Activated CD8-positive, alpha-beta memory T cell treated with anti-CD3 and anti-CD28 coated beads, Interleukin-2, amount 50 U/mL, for 4 hours (primary cell): ENCODE measurements at regions not wholly inside any gene's neighbourhood (a gene's known extent, or its start where the extent isn't known, plus 50 kb on each side); places are given as distances from the start of the nearest gene placed in this dataset.
"Not testable (repeated sequence)": the region's sequence is repeated elsewhere in the genome, so short reads cannot be mapped to it uniquely, and the experiment has no call there.

ENCODE experiments used
- DNase-seq: peaks from one replicate; pipeline ENCODE4 v3.0.0-alpha.2; 2020

DNA sequence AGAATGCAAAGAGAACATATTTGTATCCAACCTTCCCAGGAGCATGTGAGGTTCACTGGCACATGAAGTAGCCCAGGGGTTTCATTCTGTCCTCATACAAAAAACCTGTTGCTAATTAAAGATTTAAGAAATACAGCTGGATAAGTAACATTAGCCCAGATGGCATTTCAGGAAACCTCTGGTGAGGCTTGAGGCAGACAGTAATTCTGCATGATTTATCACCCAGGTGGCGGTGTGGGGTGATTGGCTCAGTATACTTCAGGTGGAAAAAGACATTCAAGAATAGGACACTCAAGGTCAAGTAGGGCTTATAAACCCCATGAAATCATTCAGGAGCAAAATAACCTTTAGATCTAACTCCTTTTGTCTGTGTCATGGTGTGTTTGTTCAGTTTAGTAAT is 237.4 kb downstream of the RNF144A start:
- DNase-seq = no peak

DNA sequence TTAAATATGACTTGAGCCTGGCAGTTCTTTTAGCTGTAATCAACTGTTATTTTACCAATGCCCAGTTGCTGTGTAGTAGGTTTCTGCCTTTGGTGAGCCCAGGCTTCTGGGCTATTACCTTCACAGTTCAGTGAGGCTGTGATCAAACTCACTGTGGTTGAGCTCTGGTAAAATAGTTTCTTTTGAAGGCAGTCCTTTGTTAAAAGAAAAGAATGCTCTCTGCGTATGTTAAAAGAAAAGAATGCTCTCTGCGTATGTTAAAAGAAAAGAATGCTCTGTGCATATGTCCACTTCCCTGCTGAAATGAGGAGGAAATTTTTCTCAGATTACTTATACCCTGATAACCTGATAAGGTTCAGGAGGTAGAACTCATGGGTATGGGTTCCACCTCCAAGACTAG is 244.3 kb downstream of the RNF144A start:
- no peak for DNase-seq

DNA sequence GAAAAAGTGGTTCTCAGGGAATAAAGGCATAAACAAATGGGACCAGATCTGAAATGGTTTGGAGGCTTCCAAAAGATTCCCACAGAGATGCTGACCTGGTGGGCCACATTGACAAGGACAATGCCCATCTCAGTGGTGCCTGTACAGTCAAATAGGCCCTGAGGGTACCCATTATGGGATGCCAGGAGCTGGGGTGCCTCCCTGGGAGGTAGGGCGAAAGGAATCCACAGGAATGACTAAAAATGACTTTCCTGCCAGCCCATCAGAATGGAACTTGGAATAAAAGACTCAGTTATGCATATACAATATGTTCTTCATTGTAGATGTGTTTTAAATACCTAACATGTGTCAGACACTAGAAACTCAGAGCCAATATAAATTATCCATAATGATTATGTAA is 248.5 kb downstream of the RNF144A start:
- DNase-seq = no peak

DNA sequence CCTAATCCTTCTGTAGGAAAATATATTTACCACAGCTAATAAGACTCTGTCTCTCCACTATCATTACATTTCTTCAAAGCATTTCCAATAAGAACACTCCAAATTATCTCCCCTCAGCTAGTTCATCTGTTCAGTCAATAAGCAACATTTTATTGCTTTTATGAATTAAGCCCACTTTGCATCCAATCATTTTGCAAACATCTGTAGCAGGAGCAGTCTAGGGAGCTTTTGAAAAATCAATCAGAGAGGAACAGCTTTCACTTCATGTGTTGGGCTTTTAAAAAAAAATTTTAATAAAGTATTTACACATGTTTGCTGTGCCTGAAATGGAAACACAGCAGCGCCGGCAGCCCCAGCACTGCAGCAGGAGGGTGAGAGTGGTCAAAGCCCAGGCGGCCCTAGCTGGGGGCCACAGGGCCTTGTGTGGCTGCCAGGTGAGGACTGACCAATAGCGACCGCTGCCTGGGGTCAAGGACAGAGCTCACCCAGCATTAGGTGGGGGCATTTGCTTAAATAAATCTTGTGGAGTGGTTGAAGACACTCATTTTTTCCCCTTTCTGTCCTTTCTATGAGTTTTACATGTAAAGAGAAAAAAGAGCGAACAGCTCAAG is 250.7 kb downstream of the RNF144A start:
- no peak for DNase-seq

DNA sequence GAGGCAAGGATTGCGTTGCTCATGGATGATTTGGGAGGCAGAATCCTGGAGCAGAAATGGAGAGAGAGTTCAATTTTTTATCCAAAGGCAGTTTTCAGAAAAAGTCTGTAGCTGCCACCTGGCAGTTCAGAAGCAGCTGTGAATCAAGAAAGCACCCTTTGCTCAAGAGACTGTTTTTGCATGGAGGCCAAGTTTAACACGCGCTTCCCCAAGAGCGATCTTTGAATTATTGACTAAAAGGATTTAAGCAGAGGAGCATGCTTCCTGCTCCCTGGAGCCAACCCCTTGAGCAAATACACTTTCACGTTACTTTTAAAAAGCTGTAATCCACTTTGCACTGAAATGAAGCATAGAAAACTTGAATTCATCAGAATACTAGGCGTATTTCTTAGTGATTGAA is 252.4 kb downstream of the RNF144A start:
- no peak for DNase-seq

DNA sequence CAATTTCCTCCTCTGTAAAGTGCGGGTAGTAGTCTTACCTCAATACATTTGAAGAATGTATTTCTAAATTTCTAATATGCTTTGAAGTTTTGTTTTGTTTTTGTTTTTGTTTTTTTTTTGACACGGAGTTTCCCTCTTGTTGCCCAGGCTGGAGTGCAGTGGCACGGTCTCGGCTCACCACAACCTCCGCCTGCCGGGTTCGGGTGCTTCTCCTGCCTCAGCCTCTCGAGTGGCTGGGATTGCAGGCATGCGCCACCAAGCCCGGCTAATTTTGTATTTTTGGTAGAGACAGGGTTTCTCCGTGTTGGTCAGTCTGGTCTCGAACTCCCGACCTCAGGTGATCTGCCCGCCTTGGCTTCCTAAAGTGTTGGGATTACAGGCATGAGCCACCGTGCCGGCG is 261.8 kb downstream of the RNF144A start:
- not testable (repeated sequence) for DNase-seq

GRCh38 chr2:7180638-7181370 is 263.6 kb downstream of the RNF144A start:
- no peak for DNase-seq

DNA sequence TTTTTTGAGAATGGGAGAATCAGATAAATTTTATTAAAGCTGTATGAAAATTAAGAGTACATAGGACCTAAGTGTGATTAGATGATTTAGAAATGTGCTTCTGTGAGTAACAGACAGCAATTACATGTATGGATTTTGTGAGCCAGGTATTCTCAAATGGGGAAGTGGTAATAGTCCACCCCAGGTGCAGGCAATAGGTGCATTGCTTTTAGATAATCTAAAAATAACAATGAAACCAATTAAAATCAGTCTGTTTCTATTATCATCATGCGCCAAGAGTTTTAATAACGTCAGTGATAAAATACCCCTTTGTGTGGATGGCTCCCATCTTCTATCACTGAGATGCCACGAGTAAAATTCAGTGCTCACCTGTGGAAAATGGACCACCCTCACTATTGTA is 265.3 kb downstream of the RNF144A start:
- DNase-seq = no peak

DNA sequence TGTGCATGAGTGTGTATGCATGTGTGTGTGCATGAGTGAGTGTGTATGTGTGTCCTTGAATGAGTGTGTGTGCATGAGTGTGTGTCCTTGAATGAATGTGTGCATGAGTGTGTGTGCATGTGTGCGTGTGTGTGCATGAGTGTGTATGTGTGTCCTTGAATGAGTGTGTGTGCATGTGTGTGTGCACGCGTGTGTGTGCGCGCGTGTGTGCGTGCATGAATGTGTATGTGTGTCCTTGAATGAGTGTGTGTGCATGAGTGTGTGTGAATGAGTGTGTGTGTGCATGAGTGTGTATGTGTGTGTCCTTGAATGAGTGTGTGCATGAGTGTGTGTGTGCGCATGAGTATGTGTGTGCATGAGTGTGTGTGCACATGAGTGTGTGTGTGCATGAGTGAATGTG is 271.9 kb downstream of the RNF144A start:
- DNase-seq = no peak

DNA sequence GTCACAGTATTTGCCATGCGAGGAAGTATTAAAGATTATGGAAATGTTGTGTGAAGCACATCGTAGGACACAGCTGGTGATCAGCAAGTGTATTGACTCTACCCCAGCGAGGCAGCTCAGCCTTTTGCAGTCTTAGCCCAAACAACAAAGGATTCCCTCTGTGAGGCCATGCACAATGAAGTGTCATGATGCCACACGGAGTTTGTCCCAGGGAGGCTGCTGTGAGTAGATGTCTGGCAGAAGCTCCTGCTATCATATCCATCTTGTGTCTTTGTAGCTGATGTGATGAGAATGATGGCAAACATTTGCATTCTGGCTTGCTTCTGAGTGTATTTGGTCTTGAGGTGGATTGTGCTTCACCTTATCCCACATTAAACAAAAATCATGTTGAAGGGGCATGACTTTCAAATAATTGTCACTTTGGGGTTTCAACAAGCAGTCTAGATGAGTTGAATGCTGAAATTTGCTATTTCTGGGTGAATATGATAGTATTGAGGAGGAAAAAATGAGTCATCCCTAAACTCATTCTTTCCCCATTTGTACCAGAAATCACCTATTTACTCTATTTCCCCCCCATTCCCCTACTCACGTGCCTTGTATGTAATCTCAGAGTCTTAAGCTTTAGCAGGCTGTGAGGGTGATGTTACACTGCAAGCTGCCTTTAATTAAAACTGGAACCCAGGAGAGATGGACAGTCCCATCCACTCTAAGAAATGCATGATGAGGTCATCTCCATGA is 273.5 kb downstream of the RNF144A start:
- DNase-seq = no peak

DNA sequence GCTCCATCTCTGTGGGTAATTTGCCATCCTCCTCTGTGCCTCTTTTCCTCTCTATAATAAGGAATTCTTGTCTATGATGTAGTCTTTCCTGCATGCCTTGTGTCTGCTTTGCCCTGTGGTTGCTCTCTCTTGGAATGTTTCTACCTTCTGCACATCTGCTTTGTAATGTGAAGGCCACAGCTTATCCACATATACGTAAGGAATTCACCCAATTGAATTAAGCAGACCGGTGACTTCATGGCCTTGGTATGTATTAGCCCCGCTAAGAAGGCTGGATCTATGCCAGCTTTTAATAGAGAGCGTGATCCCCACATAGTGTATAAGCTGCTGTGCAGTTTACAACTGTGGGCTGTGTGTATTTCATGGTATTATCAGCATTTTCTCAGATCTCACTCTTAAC is 274.7 kb downstream of the RNF144A start:
- DNase-seq = no peak

DNA sequence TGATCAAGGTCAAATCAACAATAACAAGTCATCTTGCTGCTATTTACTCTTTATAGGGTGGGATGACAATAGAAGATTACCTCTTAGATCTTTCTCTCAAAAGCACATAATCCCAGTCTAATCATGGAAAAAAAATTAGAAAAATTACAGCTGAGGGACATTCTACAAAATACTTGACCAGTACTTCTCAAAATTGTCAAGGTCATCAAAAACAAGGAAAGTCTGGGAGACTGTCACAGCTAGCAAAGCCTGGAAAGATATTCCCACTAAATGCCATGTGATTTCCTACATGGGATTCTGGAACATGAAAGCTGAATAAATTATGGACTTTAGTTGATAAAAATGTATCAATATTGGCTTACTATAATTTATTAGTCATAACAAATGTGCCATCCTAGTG is 276.2 kb downstream of the RNF144A start:
- no peak for DNase-seq

- DNase-seq = no peak
Observed at GRCh38 chr2:7194950-7195349, 277.7 kb downstream of the RNF144A start.

DNA sequence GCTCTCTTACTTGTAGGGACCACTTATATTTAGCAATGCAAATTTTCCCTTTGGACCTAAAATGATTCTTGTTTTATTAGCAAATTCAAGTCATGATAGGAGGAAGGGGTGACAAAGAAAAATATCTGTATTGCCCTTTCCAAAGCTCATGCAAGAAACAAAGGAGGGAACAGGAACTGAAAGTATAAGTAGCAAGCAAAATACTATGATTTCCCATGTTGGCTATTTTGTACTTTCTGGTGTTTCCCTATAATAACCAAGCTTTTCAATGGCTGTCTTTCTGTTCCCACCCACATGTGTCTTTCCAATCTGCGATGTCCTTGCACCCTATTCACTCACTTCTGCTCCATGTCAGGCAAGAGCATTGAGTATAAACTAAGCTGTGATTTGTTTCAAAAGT is 279.7 kb downstream of the RNF144A start:
- DNase-seq = no peak

- DNase-seq = no peak
Observed at GRCh38 chr2:7201851-7202250, 284.6 kb downstream of the RNF144A start.

DNA sequence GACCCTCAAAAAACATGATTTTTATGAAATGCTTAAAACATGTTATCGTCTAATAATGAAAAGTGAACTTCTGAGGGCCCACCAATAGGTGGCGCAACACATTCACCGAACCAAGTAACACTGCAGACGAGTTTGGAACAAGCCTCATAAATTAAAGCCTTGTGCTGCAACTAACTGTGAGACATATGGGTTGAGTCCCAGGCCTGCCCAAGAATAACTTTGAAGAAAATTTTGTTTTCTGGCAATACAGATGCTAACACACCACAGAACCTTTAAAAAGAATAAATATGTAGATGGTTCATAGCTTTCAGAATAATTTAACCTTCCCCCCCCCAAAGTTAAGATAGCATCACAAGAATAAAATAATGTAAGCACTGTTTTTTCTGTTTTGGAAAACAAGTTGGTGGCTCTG is 285.9 kb downstream of the RNF144A start:
- peak; percentile 62 for DNase-seq

GRCh38 chr2:7205151-7205830 is 288.1 kb downstream of the RNF144A start:
- no peak for DNase-seq

- no peak for DNase-seq
Observed at GRCh38 chr2:7206111-7206810, 289.0 kb downstream of the RNF144A start.

DNA sequence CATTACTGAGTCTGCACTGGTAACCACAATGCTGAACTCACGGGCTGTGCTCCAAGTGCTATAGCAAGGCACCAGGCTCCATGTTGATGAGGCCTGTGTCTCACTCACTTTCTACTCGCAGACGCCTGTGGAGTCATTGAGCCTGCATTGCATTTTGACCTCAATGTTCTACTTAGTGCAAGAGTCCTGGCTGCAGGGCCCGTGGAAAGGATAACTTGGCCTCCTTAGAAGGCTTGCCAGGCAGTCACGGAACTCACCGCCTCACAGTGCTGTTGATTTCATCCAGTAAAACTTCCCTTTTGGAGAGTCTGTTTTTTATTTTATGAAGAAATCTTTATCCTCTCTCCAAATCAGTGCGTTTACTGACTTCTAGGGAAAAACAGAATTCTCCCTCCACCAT is 290.4 kb downstream of the RNF144A start:
- DNase-seq = no peak

DNA sequence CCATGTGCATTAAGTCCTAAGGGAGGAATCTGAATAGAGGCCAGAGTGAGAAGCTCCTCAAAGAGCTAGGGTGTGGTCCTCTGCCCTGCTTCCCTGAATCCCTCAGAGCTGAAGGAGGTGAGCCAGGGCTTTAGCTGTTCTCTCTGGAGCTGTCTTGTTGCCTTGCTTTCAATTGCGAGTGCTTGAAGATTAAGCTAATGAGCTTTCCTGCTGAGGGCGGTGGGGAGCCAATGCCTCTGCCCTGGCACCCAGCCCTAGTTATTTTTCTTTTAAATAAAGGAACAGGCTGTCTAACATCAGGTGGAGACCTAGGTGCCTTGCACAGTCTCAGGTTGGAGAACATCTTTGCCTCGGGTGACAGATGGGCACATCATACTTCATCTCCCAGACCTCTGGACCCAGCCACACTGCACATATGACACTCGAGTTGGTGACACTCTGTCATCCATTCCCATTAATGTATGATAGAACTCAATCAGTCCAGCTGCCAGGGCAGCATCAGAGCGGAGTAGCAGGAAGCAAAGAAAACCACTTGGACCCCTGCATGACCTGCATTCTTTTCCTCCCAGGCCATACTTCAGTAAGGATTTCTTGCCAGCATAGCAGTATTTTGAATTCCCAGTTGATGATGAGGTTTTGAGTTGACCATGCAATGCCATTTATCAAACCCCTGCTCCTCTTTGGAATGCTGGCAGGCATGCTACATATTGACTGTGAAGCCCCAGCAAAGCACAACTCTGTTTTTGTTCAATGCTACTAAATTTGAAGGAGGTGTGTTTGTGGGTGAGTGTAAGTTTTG is 292.7 kb downstream of the RNF144A start:
- DNase-seq = no peak

DNA sequence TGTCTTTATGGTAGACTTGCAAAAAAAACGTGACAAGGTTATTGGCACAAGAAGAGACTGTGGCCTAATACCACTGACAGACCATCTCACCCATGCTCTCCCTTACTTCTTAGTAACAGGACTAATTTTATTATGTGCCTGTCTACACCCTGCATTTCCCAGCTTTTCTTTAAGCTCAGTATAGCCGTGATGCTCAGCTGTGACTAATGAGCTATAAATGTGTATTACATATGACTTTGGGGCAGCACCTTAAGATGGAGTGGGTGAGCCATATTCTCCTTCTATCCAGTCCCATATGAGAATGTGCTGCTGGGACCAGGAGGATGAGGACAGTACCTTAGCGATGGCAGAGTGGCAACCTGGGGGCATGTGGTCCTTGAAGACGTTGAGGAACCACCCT is 293.5 kb downstream of the RNF144A start:
- no peak for DNase-seq

- no peak for DNase-seq
Observed at GRCh38 chr2:7225848-7226247, 308.6 kb downstream of the RNF144A start.
